OCI-LY7 (cell line): ENCODE measurements at regions not wholly inside any gene's neighbourhood (a gene's known extent, or its start where the extent isn't known, plus 50 kb on each side); places are given as distances from the start of the nearest gene placed in this dataset.

ENCODE experiments used
- BruUV-seq: library from RNA; stranded (reverse); fragments of 400-500 nt; replicated peaks from 2 replicates; lab custom pipeline; 2021; lab: Mats Ljungman, UMichigan
- CTCF ChIA-PET: fragments of 300-600 bp; sonication (Branson Sonifier 250); formaldehyde crosslinking; loops from one replicate; lab custom pipeline; 2022; ENCODE audit warnings: antibody characterized with exemption; ENCODE audit not compliant: unreplicated experiment; lab: Charles Lee
- POLR2A ChIA-PET: fragments of 300-600 bp; sonication (Branson Sonifier 250); formaldehyde crosslinking; loops from one replicate; lab custom pipeline; 2022; ENCODE audit warnings: antibody characterized with exemption; lab: Charles Lee
- DNase-seq: peaks from one replicate; pipeline ENCODE4 v3.0.0-alpha.2; 2015; ENCODE audit warnings: low spot score
- H2AFZ ChIP-seq: fragments of 200-600 bp; sonication (generic), shearing (Covaris generic); 2 replicates; pipeline ENCODE4 v1.6.1; 2014; ENCODE audit warnings: mild to moderate bottlenecking, antibody characterized with exemption, low read length, moderate library complexity
- H3K27ac ChIP-seq: fragments of 200-600 bp; sonication (generic); 2 replicates; pipeline ENCODE4 v1.5.1; 2014; ENCODE audit warnings: mixed run types, low read depth, mild to moderate bottlenecking, moderate library complexity, low read length, inconsistent platforms; ENCODE audit not compliant: poor library complexity, severe bottlenecking
- H3K36me3 ChIP-seq: fragments of 200-600 bp; sonication (generic); 2 replicates; pipeline ENCODE4 v1.6.1; 2014; ENCODE audit warnings: mild to moderate bottlenecking, antibody characterized with exemption, low read length, moderate library complexity, mixed read lengths; ENCODE audit not compliant: insufficient read depth
- H3K4me1 ChIP-seq: fragments of 200-600 bp; sonication (generic); 2 replicates; pipeline ENCODE4 v1.5.1; 2014; ENCODE audit warnings: mild to moderate bottlenecking, low read length; ENCODE audit not compliant: insufficient read depth, poor library complexity, severe bottlenecking
- H3K4me2 ChIP-seq: fragments of 200-600 bp; sonication (generic); 2 replicates; pipeline ENCODE4 v1.6.1; 2014; ENCODE audit warnings: mild to moderate bottlenecking, low read length
- H3K4me3 ChIP-seq: fragments of 200-600 bp; sonication (generic); 2 replicates; pipeline ENCODE4 v1.5.1; 2014; ENCODE audit warnings: mild to moderate bottlenecking, low read depth, low read length; ENCODE audit not compliant: poor library complexity, severe bottlenecking
- H3K79me2 ChIP-seq: fragments of 200-600 bp; sonication (generic); 2 replicates; pipeline ENCODE4 v1.6.1; 2016; ENCODE audit warnings: low read depth, mild to moderate bottlenecking, low read length, moderate library complexity, mixed read lengths; ENCODE audit not compliant: insufficient read depth
- H3K9me2 ChIP-seq: fragments of 200-600 bp; sonication (generic); 2 replicates; pipeline ENCODE4 v1.6.1; 2016; ENCODE audit warnings: mild to moderate bottlenecking, low read length, mixed read lengths; ENCODE audit not compliant: insufficient read depth
- H3K9me3 ChIP-seq: fragments of 200-600 bp; sonication (generic); 2 replicates; pipeline ENCODE4 v1.6.1; 2014; ENCODE audit warnings: mild to moderate bottlenecking, mixed run types, low read length, mixed read lengths
- H4K20me1 ChIP-seq: fragments of 200-600 bp; sonication (generic); 2 replicates; pipeline ENCODE4 v1.6.1; 2014; ENCODE audit warnings: mild to moderate bottlenecking, antibody characterized with exemption, low read length, moderate library complexity, mixed read lengths; ENCODE audit not compliant: insufficient read depth
- EZH2phosphoT487 ChIP-seq: fragments of 200-600 bp; sonication (generic); IDR thresholded peaks from 2 replicates; pipeline ENCODE4 v1.6.1; 2018; ENCODE audit warnings: low read depth, borderline replicate concordance, mild to moderate bottlenecking, mixed run types, antibody characterized with exemption, low read length, moderate library complexity, mixed read lengths
- intact Hi-C: fragments of 100-400 bp; cut with micrococcal nuclease; formaldehyde crosslinking; loops from one replicate; pipeline ENCODE4 v1.10.0; 2022; ENCODE audit not compliant: unreplicated experiment
- TF ChIP-seq, protein P1 (sequence below): fragments of 200-600 bp; sonication (generic); conservative IDR thresholded peaks from 2 replicates; pipeline ENCODE4 v1.5.1; 2014; ENCODE audit warnings: mild to moderate bottlenecking, antibody characterized with exemption, low read length, moderate library complexity, mixed read lengths

GRCh38 chr4:182082910-182083309 lies 160.3 kb upstream of the TENM3 start:
- POLR2A ChIA-PET: interaction anchor here (1.1 kb wide), 1 partner anchor 26 kb away, joined by 3 read pairs; no protein-coding TSS in a partner anchor

GRCh38 chr4:182083671-182084410 lies 159.4 kb upstream of the TENM3 start:
- Histone ChIP-seq H3K4me3 (no peak overlapping the region), H3K9me3 (no peaks in the 10 kb centered on the region), H3K4me1 (no peaks in the 10 kb centered on the region), H3K36me3 (no peaks in the 10 kb centered on the region), H3K27ac (no peak overlapping the region), H3K79me2 (no peaks in the 10 kb centered on the region), H3K9me2 (no peaks in the 10 kb centered on the region), H3K4me2 (no peak overlapping the region), H4K20me1 (no peaks in the 10 kb centered on the region), H2AFZ (no peak overlapping the region)
- TF ChIP-seq, protein P1, sequence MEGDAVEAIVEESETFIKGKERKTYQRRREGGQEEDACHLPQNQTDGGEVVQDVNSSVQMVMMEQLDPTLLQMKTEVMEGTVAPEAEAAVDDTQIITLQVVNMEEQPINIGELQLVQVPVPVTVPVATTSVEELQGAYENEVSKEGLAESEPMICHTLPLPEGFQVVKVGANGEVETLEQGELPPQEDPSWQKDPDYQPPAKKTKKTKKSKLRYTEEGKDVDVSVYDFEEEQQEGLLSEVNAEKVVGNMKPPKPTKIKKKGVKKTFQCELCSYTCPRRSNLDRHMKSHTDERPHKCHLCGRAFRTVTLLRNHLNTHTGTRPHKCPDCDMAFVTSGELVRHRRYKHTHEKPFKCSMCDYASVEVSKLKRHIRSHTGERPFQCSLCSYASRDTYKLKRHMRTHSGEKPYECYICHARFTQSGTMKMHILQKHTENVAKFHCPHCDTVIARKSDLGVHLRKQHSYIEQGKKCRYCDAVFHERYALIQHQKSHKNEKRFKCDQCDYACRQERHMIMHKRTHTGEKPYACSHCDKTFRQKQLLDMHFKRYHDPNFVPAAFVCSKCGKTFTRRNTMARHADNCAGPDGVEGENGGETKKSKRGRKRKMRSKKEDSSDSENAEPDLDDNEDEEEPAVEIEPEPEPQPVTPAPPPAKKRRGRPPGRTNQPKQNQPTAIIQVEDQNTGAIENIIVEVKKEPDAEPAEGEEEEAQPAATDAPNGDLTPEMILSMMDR: no peak
- TF ChIP-seq EZH2phosphoT487: no peak
- BruUV-seq: no TSS peak
- POLR2A ChIA-PET: interaction anchor here (1.0 to 1.1 kb wide), 2 partner anchors 21 to 25 kb away, joined by 3 read pairs; no protein-coding TSS in a partner anchor
- no peak for DNase-seq
- intact Hi-C loops: no loop called here
- CTCF ChIA-PET: no interaction called here

More at GRCh38 chr4:182082910-182083309, 160.3 kb upstream of the TENM3 start:
- DNase-seq: no peak
- Histone ChIP-seq H3K4me1 (no peaks in the 10 kb centered on the region), H4K20me1 (no peaks in the 10 kb centered on the region), H3K9me2 (no peaks in the 10 kb centered on the region), H3K36me3 (no peaks in the 10 kb centered on the region), H3K4me3 (no peak overlapping the region), H3K79me2 (no peaks in the 10 kb centered on the region), H2AFZ (no peak overlapping the region), H3K9me3 (no peaks in the 10 kb centered on the region), H3K27ac (no peak overlapping the region), H3K4me2 (no peak overlapping the region)
- TF ChIP-seq EZH2phosphoT487: no peak
- TF ChIP-seq, protein P1: no peak
- BruUV-seq: no TSS peak
- CTCF ChIA-PET: no interaction called here
- intact Hi-C loops: no loop called here

- intact Hi-C loops: no loop called here
These were observed 158.1 kb upstream of the TENM3 start for GRCh38 chr4:182085051-182085480.

More at GRCh38 chr4:182085051-182085480, 158.1 kb upstream of the TENM3 start:
- H3K36me3 ChIP-seq: no peaks in the 10 kb centered on the region
- H2AFZ ChIP-seq: no peak overlapping the region
- H3K27ac ChIP-seq: no peak overlapping the region
- no peaks in the 10 kb centered on the region for H3K4me1 ChIP-seq
- TF ChIP-seq, protein P1: no peak
- no peak for TF ChIP-seq EZH2phosphoT487
- CTCF ChIA-PET: no interaction called here
- H3K4me2 ChIP-seq: no peak overlapping the region
- POLR2A ChIA-PET: interaction anchor here (1.0 kb wide), 1 partner anchor 23 kb away, joined by 3 read pairs; no protein-coding TSS in a partner anchor
- H4K20me1 ChIP-seq: no peaks in the 10 kb centered on the region
- no peaks in the 10 kb centered on the region for H3K9me2 ChIP-seq
- no peak for DNase-seq
- no peak overlapping the region for H3K4me3 ChIP-seq
- no peaks in the 10 kb centered on the region for H3K9me3 ChIP-seq
- no peaks in the 10 kb centered on the region for H3K79me2 ChIP-seq
- BruUV-seq: no TSS peak
